Upper lobe of left lung (tissue), 4 donors: ENCODE measurements at regions not wholly inside any gene's neighbourhood (a gene's known extent, or its start where the extent isn't known, plus 50 kb on each side); places are given as distances from the start of the nearest gene placed in this dataset.

Experiments used
- CTCF ChIP-seq, 6 experiments: fragments of 450-650 bp in 4 of 6; fragments of 200-600 bp in 2 of 6; sonication (generic) in 2 of 6; IDR thresholded peaks; one replicate each; pipeline ENCODE4 v1.5.1; 2016 to 2019; ENCODE audit warnings: antibody characterized with exemption in 6 of 6
- POLR2A ChIP-seq, 4 donors: fragments of 450-650 bp; IDR thresholded peaks; one replicate each; pipeline ENCODE4 v1.5.1; 2016 to 2017; ENCODE audit warnings: antibody characterized with exemption in 4 of 4, mild to moderate bottlenecking in 2 of 4
- POLR2AphosphoS5 ChIP-seq, 2 donors: sonication (generic); formaldehyde crosslinking; IDR thresholded peaks; one replicate each; pipeline ENCODE4 v1.5.1; 2017; ENCODE audit warnings: antibody characterized with exemption in 2 of 2

DNA sequence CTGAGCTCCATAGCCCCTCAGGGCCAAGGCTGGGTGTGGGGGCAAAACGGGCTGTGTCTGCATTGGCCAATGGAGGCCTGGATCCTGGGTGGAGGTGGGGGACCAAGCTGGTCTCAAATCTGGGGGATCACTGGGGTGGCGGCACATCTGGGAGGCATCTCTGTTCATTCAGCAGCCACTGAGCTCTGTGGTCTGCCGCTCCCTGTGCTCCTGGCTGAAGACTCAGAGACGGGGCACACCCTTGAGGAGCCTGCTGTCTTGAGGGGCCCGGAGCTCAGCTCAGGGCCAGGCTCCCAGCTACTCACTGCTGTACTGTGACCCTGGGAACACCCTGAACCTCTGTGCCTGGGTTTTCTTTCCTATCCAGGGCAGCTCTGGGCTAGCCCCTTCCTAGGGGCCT is 90.3 kb upstream of the WNT4 start:
- TF ChIP-seq CTCF (IDR thresholded peaks at IDR 0.05) (no peak), POLR2AphosphoS5 (IDR thresholded peaks at IDR 0.05) (no peak), POLR2A (IDR thresholded peaks at IDR 0.05) (no peak)
